ENCODE measurements at regions not wholly inside any gene's neighbourhood (a gene's known extent, or its start where the extent isn't known, plus 50 kb on each side); places are given as distances from the start of the nearest gene placed in this dataset.

GRCh38 chr13:93101226-93101734, 125.3 kb upstream of the GPC6 start:
- Mint-ChIP-seq H3K9me3 (no peaks in the 10 kb centered on the region), H3K27me3 (ENCODE audit: low read depth, poor library complexity) (peaks cover 2% of the 10 kb centered on the region), H3K4me1 (no peaks in the 10 kb centered on the region), H3K36me3 (ENCODE audit: low read depth) (no peaks in the 10 kb centered on the region), H3K27ac (no peak overlapping the region), H3K4me3 (no peak overlapping the region)
- DNase-seq, result no peak
- no peak for TF ChIP-seq CTCF (IDR thresholded peaks at IDR 0.05)

DNA sequence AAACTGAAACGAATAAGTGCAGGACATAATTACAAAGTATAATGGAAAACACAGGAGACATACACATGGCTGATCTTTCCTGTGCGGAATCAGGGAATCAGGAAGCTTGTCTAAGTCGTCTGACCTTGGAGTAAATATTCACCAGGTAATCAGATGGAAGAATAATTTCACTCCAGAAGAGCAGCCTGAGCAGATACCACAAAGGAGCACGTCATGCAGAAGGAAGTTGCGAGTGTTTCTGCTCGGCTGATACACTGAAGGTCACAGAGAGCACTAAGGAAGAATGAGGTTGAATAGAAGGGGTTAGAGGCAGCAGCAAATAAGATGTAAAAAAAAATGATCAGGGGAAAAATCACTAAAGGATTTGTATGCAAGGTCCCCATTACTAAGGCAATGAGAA, 122.3 kb upstream of the GPC6 start:
- Mint-ChIP-seq H3K4me3 (no peak overlapping the region), H3K27me3 (ENCODE audit: low read depth, poor library complexity) (no peaks in the 10 kb centered on the region), H3K27ac (no peak overlapping the region), H3K36me3 (ENCODE audit: low read depth) (no peaks in the 10 kb centered on the region), H3K4me1 (no peaks in the 10 kb centered on the region), H3K9me3 (no peaks in the 10 kb centered on the region)
- no peak for TF ChIP-seq CTCF (IDR thresholded peaks at IDR 0.05)
- DNase-seq, result no peak

DNA sequence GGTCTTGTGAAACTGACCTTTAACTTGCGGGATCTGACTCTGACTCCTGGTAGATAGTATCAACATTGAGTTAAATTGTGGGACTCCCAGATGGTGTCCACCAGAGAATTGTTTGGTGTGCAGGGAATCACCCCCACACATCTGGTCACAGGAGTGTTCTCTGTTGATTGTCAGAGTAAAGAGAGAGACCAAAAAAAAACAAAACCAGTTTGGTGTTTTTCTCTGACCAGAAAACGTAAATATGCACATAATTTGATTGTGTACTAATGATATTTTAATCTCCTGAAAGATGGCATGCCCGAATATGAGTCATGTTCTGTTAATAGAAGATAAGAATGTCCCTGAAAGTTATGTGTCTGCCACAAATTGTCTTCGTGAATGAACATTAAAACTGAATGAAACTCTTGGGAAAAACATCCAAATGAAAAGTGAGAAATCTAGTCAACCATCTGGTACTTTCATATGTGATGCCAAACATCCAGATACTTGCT, 118.5 kb upstream of the GPC6 start:
- no peak for TF ChIP-seq CTCF (IDR thresholded peaks at IDR 0.05)
- no peaks in the 10 kb centered on the region for H3K4me1 Mint-ChIP-seq
- no peak for DNase-seq

DNA sequence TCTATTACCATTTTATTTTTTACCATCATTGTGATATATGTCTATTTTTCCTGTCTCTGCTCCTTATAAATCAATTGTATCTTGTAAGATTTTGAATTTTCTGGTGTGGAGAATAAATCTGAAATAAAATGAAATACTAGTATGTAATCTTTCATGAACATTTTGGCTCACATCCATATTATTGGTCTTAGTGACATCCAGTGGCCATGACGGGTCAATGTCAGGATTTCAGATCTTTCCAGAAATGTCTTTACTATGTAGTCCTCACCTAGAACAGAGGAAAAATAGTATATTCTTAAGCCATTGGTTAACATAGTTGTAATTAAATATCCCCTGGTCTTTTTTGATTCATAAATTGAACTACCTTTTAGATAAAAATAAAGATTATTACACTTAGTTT, 109.8 kb upstream of the GPC6 start:
- DNase-seq, result no peak
- Mint-ChIP-seq H3K27ac (no peak overlapping the region), H3K36me3 (ENCODE audit: low read depth) (no peaks in the 10 kb centered on the region), H3K4me1 (peaks cover 8% of the 10 kb centered on the region), H3K4me3 (no peak overlapping the region), H3K27me3 (ENCODE audit: low read depth, poor library complexity) (peaks cover 2% of the 10 kb centered on the region), H3K9me3 (no peaks in the 10 kb centered on the region)
- TF ChIP-seq CTCF (IDR thresholded peaks at IDR 0.05), result no peak

More for the DNA sequence above, 118.5 kb upstream of the GPC6 start:
- Mint-ChIP-seq H3K4me3 (no peak overlapping the region), H3K27me3 (ENCODE audit: low read depth, poor library complexity) (no peaks in the 10 kb centered on the region), H3K36me3 (ENCODE audit: low read depth) (no peaks in the 10 kb centered on the region), H3K27ac (no peak overlapping the region), H3K9me3 (no peaks in the 10 kb centered on the region)

DNA sequence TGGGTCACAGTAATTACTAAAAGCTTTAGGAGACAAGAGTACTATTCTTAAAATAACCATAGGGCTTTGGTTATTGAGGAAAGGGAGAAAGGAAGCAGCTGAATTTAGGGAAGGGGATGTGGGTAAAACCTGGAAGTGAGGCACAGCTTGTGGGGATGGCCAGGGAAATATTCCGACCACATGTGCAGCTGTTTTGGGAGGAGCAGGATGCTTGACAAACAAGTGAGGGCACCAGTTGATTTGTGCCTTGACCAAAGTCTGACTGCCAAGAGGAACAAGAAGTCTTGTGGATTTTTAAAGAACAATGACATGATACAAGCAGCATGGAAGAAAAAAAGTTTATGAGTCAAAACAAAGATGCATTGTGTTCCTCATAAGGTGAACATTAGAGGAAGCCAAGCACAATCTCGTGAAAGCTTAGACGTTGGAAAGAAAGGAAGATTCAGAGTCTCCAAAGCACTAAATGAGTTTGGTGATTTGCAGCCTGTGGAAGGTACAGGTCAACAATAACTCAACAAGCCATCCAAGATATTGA, 108.5 kb upstream of the GPC6 start:
- H3K27me3 Mint-ChIP-seq (ENCODE audit: low read depth, poor library complexity), result peaks cover 2% of the 10 kb centered on the region
- H3K27ac Mint-ChIP-seq, result no peak overlapping the region
- H3K36me3 Mint-ChIP-seq (ENCODE audit: low read depth), result no peaks in the 10 kb centered on the region
- no peak for TF ChIP-seq CTCF (IDR thresholded peaks at IDR 0.05)
- no peak for DNase-seq
- H3K9me3 Mint-ChIP-seq, result no peaks in the 10 kb centered on the region
- no peak overlapping the region for H3K4me3 Mint-ChIP-seq
- peaks cover 8% of the 10 kb centered on the region for H3K4me1 Mint-ChIP-seq

DNA sequence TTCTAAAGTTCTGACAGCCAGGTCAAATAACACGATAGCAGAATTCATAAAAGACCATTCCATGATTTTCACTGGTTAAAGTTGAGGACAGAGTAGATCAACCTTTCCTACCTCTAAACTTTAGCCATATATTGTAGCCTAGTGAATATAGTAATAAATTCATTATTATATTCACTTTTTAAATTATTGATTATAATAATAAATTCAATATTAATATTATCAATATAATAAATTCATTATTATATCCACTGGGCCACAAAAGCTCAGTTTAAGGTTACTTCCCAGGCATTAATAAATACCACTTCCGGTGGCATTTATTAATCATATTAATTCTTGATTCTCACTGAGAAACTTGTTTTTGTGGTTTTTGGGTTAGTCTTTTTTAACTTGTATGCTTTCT, 85.7 kb upstream of the GPC6 start:
- H3K27ac Mint-ChIP-seq, result no peak overlapping the region
- H3K9me3 Mint-ChIP-seq, result no peaks in the 10 kb centered on the region
- no peak overlapping the region for H3K4me3 Mint-ChIP-seq
- TF ChIP-seq CTCF (IDR thresholded peaks at IDR 0.05), result no peak
- no peak for DNase-seq
- H3K36me3 Mint-ChIP-seq (ENCODE audit: low read depth), result no peaks in the 10 kb centered on the region
- H3K4me1 Mint-ChIP-seq, result no peaks in the 10 kb centered on the region
- H3K27me3 Mint-ChIP-seq (ENCODE audit: low read depth, poor library complexity), result peaks cover 4% of the 10 kb centered on the region

All from nephron progenitor cell (in vitro differentiated cells).